ENCODE measurements at regions not wholly inside any gene's neighbourhood (a gene's known extent, or its start where the extent isn't known, plus 50 kb on each side); places are given as distances from the start of the nearest gene placed in this dataset.

DNA sequence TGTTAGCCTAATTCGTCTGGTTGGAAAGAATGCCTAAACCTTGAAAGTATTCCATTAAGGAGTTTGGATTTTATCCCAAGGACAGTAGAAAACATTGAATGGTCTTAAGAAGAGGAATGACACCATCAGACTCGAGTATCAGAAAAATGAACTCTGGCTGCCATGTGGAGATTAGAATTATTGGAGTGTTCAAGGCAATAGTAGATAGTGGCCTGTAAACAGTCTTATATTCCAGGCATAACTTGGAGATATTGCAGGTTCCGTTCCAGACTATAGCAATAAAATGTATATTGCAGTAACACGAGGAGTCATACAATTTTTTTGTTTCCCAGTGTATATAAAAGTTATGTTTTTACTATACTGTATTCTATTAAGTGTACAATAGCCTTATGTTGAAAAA is 130.9 kb downstream of the GDAP2 start:
- no peak for TF ChIP-seq POLR2A (IDR thresholded peaks at IDR 0.05)
- TF ChIP-seq, protein P1, sequence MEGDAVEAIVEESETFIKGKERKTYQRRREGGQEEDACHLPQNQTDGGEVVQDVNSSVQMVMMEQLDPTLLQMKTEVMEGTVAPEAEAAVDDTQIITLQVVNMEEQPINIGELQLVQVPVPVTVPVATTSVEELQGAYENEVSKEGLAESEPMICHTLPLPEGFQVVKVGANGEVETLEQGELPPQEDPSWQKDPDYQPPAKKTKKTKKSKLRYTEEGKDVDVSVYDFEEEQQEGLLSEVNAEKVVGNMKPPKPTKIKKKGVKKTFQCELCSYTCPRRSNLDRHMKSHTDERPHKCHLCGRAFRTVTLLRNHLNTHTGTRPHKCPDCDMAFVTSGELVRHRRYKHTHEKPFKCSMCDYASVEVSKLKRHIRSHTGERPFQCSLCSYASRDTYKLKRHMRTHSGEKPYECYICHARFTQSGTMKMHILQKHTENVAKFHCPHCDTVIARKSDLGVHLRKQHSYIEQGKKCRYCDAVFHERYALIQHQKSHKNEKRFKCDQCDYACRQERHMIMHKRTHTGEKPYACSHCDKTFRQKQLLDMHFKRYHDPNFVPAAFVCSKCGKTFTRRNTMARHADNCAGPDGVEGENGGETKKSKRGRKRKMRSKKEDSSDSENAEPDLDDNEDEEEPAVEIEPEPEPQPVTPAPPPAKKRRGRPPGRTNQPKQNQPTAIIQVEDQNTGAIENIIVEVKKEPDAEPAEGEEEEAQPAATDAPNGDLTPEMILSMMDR (IDR thresholded peaks at IDR 0.05): no peak
